Karpas-422 (cell line): ENCODE measurements at regions not wholly inside any gene's neighbourhood (a gene's known extent, or its start where the extent isn't known, plus 50 kb on each side); places are given as distances from the start of the nearest gene placed in this dataset.

Experiments
- DNase-seq: peaks from one replicate; pipeline ENCODE4 v3.0.0-alpha.2; 2015
- H2AFZ ChIP-seq: fragments of 200-600 bp; sonication (generic); 2 replicates; pipeline ENCODE4 v1.6.1; 2014; ENCODE audit warnings: antibody characterized with exemption, low read length, mixed read lengths
- H3K27ac ChIP-seq: fragments of 200-600 bp; sonication (generic); 2 replicates; pipeline ENCODE4 v1.5.1; 2014; ENCODE audit warnings: mild to moderate bottlenecking, low read length, moderate library complexity
- H3K27me3 ChIP-seq: fragments of 200-600 bp; sonication (generic); 2 replicates; pipeline ENCODE4 v1.6.1; 2014; ENCODE audit warnings: low read length, mixed read lengths
- H3K36me3 ChIP-seq: fragments of 200-600 bp; sonication (generic); 2 replicates; pipeline ENCODE4 v1.6.1; 2014; ENCODE audit warnings: low read length, mixed read lengths; ENCODE audit not compliant: insufficient read depth
- H3K4me1 ChIP-seq: fragments of 200-600 bp; sonication (generic); 2 replicates; pipeline ENCODE4 v1.6.1; 2014; ENCODE audit warnings: mild to moderate bottlenecking, low read length, mixed read lengths
- H3K4me2 ChIP-seq: fragments of 200-600 bp; sonication (generic); 2 replicates; pipeline ENCODE4 v1.6.1; 2014; ENCODE audit warnings: low read length, low read depth, mild to moderate bottlenecking; ENCODE audit not compliant: poor library complexity, severe bottlenecking
- H3K4me3 ChIP-seq: fragments of 200-600 bp; sonication (generic); 2 replicates; pipeline ENCODE4 v1.5.1; 2014; ENCODE audit warnings: mild to moderate bottlenecking, antibody characterized with exemption, low read length, mixed read lengths
- H3K79me2 ChIP-seq: fragments of 200-600 bp; sonication (generic); 2 replicates; pipeline ENCODE4 v1.6.1; 2014; ENCODE audit warnings: mild to moderate bottlenecking, low read length, mixed read lengths
- H3K9ac ChIP-seq: fragments of 200-600 bp; sonication (generic); 2 replicates; pipeline ENCODE4 v1.6.0; 2014; ENCODE audit warnings: low read length
- H3K9me2 ChIP-seq: fragments of 200-600 bp; sonication (generic), shearing (Covaris generic); replicated peaks from 2 replicates; pipeline ENCODE4 v1.6.0; 2014; ENCODE audit warnings: mild to moderate bottlenecking, low read length, moderate library complexity; ENCODE audit not compliant: insufficient read depth
- H3K9me3 ChIP-seq: fragments of 300-700, 200-600 bp; sonication (generic); 2 replicates; pipeline ENCODE4 v1.6.1; 2014; ENCODE audit warnings: low read length, mixed read lengths
- H4K20me1 ChIP-seq: fragments of 200-600 bp; sonication (generic); 2 replicates; pipeline ENCODE4 v1.6.1; 2014; ENCODE audit warnings: mild to moderate bottlenecking, antibody characterized with exemption, low read length, low read depth; ENCODE audit not compliant: insufficient read depth

DNA sequence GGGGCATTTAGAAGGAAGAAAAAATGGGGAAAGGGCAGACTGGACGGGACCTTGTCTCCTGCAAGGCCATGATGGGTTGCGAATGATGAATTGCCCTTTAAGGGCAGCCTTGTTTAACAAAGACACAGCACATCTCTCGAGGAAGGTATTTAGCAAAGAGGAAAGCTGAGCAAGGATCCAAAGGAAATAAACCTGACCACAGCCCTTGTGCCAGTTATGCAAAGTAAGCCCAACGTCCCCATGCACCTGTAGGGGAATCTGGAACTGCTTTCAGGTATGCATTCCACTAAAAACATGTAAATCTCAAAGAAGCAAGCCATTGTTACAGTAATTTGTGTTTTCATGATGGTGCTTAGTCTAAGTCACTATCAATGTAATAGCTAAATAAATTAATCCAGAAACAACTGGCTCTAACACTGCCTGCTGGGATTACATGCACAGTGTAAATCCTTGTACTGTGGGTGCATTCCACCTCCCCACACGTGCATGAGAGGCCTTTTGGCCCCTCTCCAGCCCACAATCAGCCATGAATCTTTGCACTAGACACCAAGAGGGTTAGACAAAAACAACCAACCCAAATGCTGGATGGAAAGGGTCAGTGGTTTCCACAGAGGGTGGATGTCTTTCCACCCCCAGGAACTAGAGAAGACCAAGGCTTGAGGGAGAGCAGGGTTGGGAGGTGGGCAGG lies 228.8 kb upstream of the KAZN start:
- Histone ChIP-seq H3K27ac (no peak overlapping the region), H3K36me3 (no peaks in the 10 kb centered on the region), H3K4me1 (no peaks in the 10 kb centered on the region), H4K20me1 (no peaks in the 10 kb centered on the region), H3K9ac (no peak overlapping the region), H3K9me2 (no peaks in the 10 kb centered on the region), H3K79me2 (no peaks in the 10 kb centered on the region), H3K27me3 (no peaks in the 10 kb centered on the region), H3K9me3 (no peaks in the 10 kb centered on the region), H2AFZ (no peak overlapping the region), H3K4me3 (no peak overlapping the region), H3K4me2 (no peak overlapping the region)
- DNase-seq = no peak

DNA sequence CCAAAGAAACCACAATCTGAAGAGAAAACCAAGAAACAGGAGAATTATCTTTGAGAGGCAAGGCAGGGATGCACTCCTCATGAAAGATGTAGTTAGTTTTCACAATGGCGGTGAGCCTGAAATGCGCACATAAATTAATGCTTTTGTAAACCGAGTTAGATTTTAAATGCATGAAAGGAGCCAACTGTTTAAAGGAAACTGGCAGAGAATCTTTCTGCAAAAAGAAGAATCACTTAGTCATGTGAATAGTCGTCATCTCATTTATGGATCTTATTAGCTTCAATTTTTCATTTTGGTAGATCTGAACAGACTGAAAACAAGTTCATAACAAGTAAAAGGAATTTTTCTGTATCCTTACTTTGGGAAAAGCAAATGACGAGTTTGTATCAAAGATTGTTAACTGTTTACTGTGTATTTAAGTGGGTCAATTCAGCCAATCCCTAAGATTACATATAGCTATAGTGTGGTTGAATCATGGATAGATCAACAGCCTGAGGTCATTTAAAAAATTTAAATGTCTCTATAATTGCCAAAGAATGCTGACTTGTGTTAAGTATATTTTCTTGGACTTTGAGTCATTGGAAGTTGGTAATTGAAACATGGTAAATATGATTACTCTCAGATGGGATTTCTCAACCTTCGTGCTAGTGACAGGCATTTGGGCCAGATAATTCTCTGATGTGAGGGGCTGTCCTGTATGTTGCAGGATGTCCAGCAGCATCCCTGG lies 226.6 kb upstream of the KAZN start:
- no peaks in the 10 kb centered on the region for H3K9me3 ChIP-seq
- no peaks in the 10 kb centered on the region for H3K9me2 ChIP-seq
- no peaks in the 10 kb centered on the region for H4K20me1 ChIP-seq
- H3K27ac ChIP-seq = no peak overlapping the region
- H3K79me2 ChIP-seq = no peaks in the 10 kb centered on the region
- H3K4me1 ChIP-seq = no peaks in the 10 kb centered on the region
- H3K27me3 ChIP-seq = no peaks in the 10 kb centered on the region
- DNase-seq = no peak
- no peak overlapping the region for H3K4me3 ChIP-seq
- H3K36me3 ChIP-seq = no peaks in the 10 kb centered on the region
- H3K9ac ChIP-seq = no peak overlapping the region
- H2AFZ ChIP-seq = no peak overlapping the region
- H3K4me2 ChIP-seq = no peak overlapping the region

DNA sequence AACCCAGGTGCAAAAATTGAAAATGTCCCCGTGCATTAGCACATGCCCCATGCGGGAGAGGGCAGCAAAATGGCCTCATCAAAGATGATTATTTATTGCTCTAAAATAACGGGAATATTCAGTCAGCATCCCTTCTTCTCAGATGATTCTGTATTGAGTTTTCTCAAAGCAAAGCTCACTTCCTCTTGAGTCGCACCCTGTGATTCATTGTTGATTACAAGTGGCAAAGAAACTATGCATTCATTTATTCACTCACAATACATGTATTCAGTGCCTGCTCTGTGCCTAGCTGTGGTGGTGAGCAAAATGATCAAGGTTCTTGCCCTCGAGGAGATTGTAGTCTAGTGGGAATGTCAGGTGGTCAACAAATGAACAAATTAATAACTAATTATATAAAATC lies 226.0 kb upstream of the KAZN start:
- H3K9ac ChIP-seq = no peak overlapping the region
- no peaks in the 10 kb centered on the region for H3K27me3 ChIP-seq
- no peak overlapping the region for H3K4me3 ChIP-seq
- no peaks in the 10 kb centered on the region for H3K36me3 ChIP-seq
- H3K9me3 ChIP-seq = no peaks in the 10 kb centered on the region
- H3K27ac ChIP-seq = no peak overlapping the region
- H4K20me1 ChIP-seq = no peaks in the 10 kb centered on the region
- H3K9me2 ChIP-seq = no peaks in the 10 kb centered on the region
- no peak overlapping the region for H2AFZ ChIP-seq
- no peak overlapping the region for H3K4me2 ChIP-seq
- H3K79me2 ChIP-seq = no peaks in the 10 kb centered on the region
- H3K4me1 ChIP-seq = no peaks in the 10 kb centered on the region
- no peak for DNase-seq

DNA sequence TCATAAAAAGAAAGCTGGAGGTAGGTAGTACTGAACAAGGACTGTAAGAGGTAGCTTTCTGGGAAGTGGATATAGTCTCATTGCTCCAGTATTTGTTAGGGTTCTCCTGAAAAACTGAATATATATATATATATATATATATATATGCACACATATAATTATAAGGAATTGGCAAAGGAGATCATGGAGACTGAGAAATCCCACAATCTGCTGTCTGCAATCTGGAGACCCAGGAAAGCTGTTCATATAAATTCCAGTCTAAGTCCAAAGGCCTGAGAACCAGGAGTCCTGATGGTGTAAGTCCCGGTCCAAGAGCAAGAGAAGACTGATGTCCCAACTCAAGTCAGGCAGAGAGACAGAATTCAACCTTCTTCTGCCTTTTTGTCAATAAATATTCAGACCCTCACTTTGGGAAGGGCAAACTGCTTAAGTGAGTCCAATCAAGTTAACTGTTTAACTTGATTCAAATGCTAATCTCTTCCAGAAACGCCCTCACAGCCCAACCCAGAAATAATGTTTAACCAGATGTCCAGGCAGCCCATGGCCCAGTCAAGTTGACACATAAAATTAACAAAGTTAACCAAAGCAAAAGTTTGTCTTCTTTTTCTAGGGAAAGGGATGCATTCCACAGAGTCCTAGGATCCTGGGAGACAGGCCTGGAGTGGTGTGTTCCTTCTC lies 225.3 kb upstream of the KAZN start:
- DNase-seq = no peak
- H2AFZ ChIP-seq = no peak overlapping the region
- H3K4me3 ChIP-seq = no peak overlapping the region
- no peaks in the 10 kb centered on the region for H3K36me3 ChIP-seq
- no peaks in the 10 kb centered on the region for H3K4me1 ChIP-seq
- no peaks in the 10 kb centered on the region for H3K9me2 ChIP-seq
- H3K79me2 ChIP-seq = no peaks in the 10 kb centered on the region
- no peaks in the 10 kb centered on the region for H3K27me3 ChIP-seq
- H3K4me2 ChIP-seq = no peak overlapping the region
- H3K9me3 ChIP-seq = no peaks in the 10 kb centered on the region
- H3K9ac ChIP-seq = no peak overlapping the region
- no peaks in the 10 kb centered on the region for H4K20me1 ChIP-seq
- no peak overlapping the region for H3K27ac ChIP-seq

GRCh38 chr1:14375226-14375625 lies 223.3 kb upstream of the KAZN start:
- no peak for DNase-seq
- Histone ChIP-seq H3K36me3 (no peaks in the 10 kb centered on the region), H3K9ac (no peak overlapping the region), H3K27me3 (no peaks in the 10 kb centered on the region; the same call in 1 of the 2 replicates), H3K9me3 (peaks cover 5% of the 10 kb centered on the region), H2AFZ (no peak overlapping the region), H3K4me3 (no peak overlapping the region), H3K9me2 (no peaks in the 10 kb centered on the region), H3K79me2 (no peaks in the 10 kb centered on the region), H3K4me2 (no peak overlapping the region), H4K20me1 (no peaks in the 10 kb centered on the region), H3K27ac (no peak overlapping the region), H3K4me1 (no peaks in the 10 kb centered on the region)

GRCh38 chr1:14377386-14377785 lies 221.1 kb upstream of the KAZN start:
- Histone ChIP-seq H3K9me3 (peaks cover 20% of the 10 kb centered on the region), H4K20me1 (no peaks in the 10 kb centered on the region), H3K27ac (no peak overlapping the region), H3K79me2 (no peaks in the 10 kb centered on the region), H3K27me3 (peaks cover 2% of the 10 kb centered on the region; the same call in 1 of the 2 replicates), H2AFZ (no peak overlapping the region), H3K4me3 (no peak overlapping the region), H3K4me1 (no peaks in the 10 kb centered on the region), H3K9me2 (no peaks in the 10 kb centered on the region), H3K4me2 (no peak overlapping the region), H3K36me3 (no peaks in the 10 kb centered on the region; the same call in 1 of the 2 replicates), H3K9ac (no peak overlapping the region)
- DNase-seq = no peak

DNA sequence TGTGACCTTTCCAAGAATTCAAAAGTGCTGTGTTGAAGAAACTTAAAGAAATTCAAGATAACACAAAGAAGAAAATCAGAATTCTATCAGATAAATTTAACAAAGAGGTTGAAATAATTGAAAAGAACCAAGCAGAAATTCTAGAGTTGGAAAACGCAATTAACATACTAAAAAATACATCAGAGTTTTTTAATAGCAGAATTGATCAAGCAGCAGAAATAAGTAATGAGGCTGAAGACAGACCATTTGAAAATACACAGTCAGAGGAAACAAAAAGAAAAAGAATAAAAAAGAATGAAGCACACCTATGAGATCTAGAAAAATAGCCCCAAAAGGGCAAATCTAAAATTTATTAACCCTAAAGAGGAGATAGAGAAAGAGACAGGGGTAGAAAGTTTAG lies 218.1 kb upstream of the KAZN start:
- H3K27me3 ChIP-seq = peaks cover 2% of the 10 kb centered on the region; the same call in 1 of the 2 replicates
- H3K79me2 ChIP-seq = no peaks in the 10 kb centered on the region
- H3K4me2 ChIP-seq = no peak overlapping the region
- peaks cover 20% of the 10 kb centered on the region for H3K9me3 ChIP-seq
- no peaks in the 10 kb centered on the region; the same call in 1 of the 2 replicates for H3K36me3 ChIP-seq
- no peak overlapping the region for H3K9ac ChIP-seq
- no peak overlapping the region for H3K27ac ChIP-seq
- no peak overlapping the region for H2AFZ ChIP-seq
- no peaks in the 10 kb centered on the region for H3K4me1 ChIP-seq
- no peaks in the 10 kb centered on the region for H4K20me1 ChIP-seq
- H3K9me2 ChIP-seq = no peaks in the 10 kb centered on the region
- H3K4me3 ChIP-seq = no peak overlapping the region
- DNase-seq = no peak

- H3K4me2 ChIP-seq = no peak overlapping the region
- no peak overlapping the region for H3K9ac ChIP-seq
- no peaks in the 10 kb centered on the region for H3K79me2 ChIP-seq
- no peak overlapping the region for H3K4me3 ChIP-seq
- H4K20me1 ChIP-seq = no peaks in the 10 kb centered on the region
- H3K9me2 ChIP-seq = no peaks in the 10 kb centered on the region
- H3K27ac ChIP-seq = no peak overlapping the region
- no peak overlapping the region for H2AFZ ChIP-seq
- H3K4me1 ChIP-seq = no peaks in the 10 kb centered on the region
- H3K27me3 ChIP-seq = no peaks in the 10 kb centered on the region
- H3K9me3 ChIP-seq = no peaks in the 10 kb centered on the region
- DNase-seq = no peak
- H3K36me3 ChIP-seq = no peaks in the 10 kb centered on the region
Observed at GRCh38 chr1:14390816-14391215, 207.7 kb upstream of the KAZN start.
